ENCODE measurements at regions not wholly inside any gene's neighbourhood (a gene's known extent, or its start where the extent isn't known, plus 50 kb on each side); places are given as distances from the start of the nearest gene placed in this dataset.

- no peak for DNase-seq
Measured at GRCh38 chr16:5448798-5449197, 351.2 kb upstream of the EEF2KMT start.

GRCh38 chr16:5447734-5448133, 350.1 kb upstream of the EEF2KMT start:
- DNase-seq = no peak

GRCh38 chr16:5446623-5447240, 349.1 kb upstream of the EEF2KMT start:
- DNase-seq = no peak

GRCh38 chr16:5444189-5444588, 346.6 kb upstream of the EEF2KMT start:
- no peak for DNase-seq

GRCh38 chr16:5442986-5443385, 345.4 kb upstream of the EEF2KMT start:
- DNase-seq = no peak

GRCh38 chr16:5442054-5442453, 344.5 kb upstream of the EEF2KMT start:
- no peak for DNase-seq

- no peak for DNase-seq
Measured at GRCh38 chr16:5438591-5438990, 341.0 kb upstream of the EEF2KMT start.

- DNase-seq = no peak
Measured at GRCh38 chr16:5433587-5433986, 336.0 kb upstream of the EEF2KMT start.

GRCh38 chr16:5432166-5432565, 334.6 kb upstream of the EEF2KMT start:
- DNase-seq = no peak

- DNase-seq = no peak
Measured at GRCh38 chr16:5430598-5430997, 333.0 kb upstream of the EEF2KMT start.

GRCh38 chr16:5428932-5429331, 331.3 kb upstream of the EEF2KMT start:
- no peak for DNase-seq

GRCh38 chr16:5427571-5427970, 330.0 kb upstream of the EEF2KMT start:
- DNase-seq = no peak

GRCh38 chr16:5422643-5423496, 325.3 kb upstream of the EEF2KMT start:
- no peak for DNase-seq

GRCh38 chr16:5422047-5422446, 324.5 kb upstream of the EEF2KMT start:
- no peak for DNase-seq

- no peak for DNase-seq
Measured at GRCh38 chr16:5416013-5416412, 318.4 kb upstream of the EEF2KMT start.

GRCh38 chr16:5415123-5415522, 317.5 kb upstream of the EEF2KMT start:
- DNase-seq = no peak

GRCh38 chr16:5412731-5413130, 315.1 kb upstream of the EEF2KMT start:
- DNase-seq = peak in 1 of 2 donors; percentile 1

GRCh38 chr16:5398203-5398602, 300.6 kb upstream of the EEF2KMT start:
- DNase-seq = no peak

- no peak for DNase-seq
Measured at GRCh38 chr16:5396880-5397279, 299.3 kb upstream of the EEF2KMT start.

GRCh38 chr16:5393070-5393469, 295.5 kb upstream of the EEF2KMT start:
- no peak for DNase-seq

- no peak for DNase-seq
Measured at GRCh38 chr16:5386989-5387388, 289.4 kb upstream of the EEF2KMT start.

- DNase-seq = no peak
Measured at GRCh38 chr16:5385811-5386210, 288.2 kb upstream of the EEF2KMT start.

- DNase-seq = no peak
Measured at GRCh38 chr16:5385115-5385514, 287.5 kb upstream of the EEF2KMT start.

GRCh38 chr16:5383737-5384136, 286.1 kb upstream of the EEF2KMT start:
- DNase-seq = no peak

GRCh38 chr16:5382484-5382883, 284.9 kb upstream of the EEF2KMT start:
- no peak for DNase-seq
